ENCODE measurements at regions not wholly inside any gene's neighbourhood (a gene's known extent, or its start where the extent isn't known, plus 50 kb on each side); places are given as distances from the start of the nearest gene placed in this dataset.

- TF ChIP-seq CTCF (IDR thresholded peaks at IDR 0.05; ENCODE audit: low read length) = no peak
- TF ChIP-seq EZH2 (optimal IDR thresholded peaks at IDR 0.05; ENCODE audit: low read depth, low read length) = no peak
Measured at GRCh38 chr18:57907550-57907949, 104.4 kb upstream of the ATP8B1 start.
